ENCODE measurements at regions not wholly inside any gene's neighbourhood (a gene's known extent, or its start where the extent isn't known, plus 50 kb on each side); places are given as distances from the start of the nearest gene placed in this dataset.

DNA sequence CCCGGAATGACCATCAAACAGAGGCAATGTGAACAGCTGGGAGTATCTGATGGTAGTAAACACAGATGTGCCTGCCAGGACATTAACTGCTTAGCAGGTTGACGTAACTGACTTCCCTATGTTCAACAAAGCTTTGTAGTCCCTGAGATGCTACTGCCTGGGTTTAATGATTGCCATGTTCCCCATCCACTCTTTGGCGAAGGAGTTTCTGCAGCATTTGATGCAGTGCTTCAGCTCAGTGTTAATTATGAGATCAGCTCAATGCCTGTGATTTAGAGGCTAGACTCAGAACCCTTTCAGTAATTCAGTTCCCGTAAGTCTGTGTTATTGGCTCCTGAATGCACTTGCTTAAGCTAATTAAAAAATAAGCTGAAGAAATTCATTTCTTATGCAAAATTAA is 547.3 kb upstream of the ZNF608 start:
- TF ChIP-seq, protein P1, sequence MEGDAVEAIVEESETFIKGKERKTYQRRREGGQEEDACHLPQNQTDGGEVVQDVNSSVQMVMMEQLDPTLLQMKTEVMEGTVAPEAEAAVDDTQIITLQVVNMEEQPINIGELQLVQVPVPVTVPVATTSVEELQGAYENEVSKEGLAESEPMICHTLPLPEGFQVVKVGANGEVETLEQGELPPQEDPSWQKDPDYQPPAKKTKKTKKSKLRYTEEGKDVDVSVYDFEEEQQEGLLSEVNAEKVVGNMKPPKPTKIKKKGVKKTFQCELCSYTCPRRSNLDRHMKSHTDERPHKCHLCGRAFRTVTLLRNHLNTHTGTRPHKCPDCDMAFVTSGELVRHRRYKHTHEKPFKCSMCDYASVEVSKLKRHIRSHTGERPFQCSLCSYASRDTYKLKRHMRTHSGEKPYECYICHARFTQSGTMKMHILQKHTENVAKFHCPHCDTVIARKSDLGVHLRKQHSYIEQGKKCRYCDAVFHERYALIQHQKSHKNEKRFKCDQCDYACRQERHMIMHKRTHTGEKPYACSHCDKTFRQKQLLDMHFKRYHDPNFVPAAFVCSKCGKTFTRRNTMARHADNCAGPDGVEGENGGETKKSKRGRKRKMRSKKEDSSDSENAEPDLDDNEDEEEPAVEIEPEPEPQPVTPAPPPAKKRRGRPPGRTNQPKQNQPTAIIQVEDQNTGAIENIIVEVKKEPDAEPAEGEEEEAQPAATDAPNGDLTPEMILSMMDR (IDR thresholded peaks at IDR 0.05), result no peak
- no peak for TF ChIP-seq POLR2A (IDR thresholded peaks at IDR 0.05)

Data from lower leg skin (tissue), 3 donors.